ENCODE measurements at regions not wholly inside any gene's neighbourhood (a gene's known extent, or its start where the extent isn't known, plus 50 kb on each side); places are given as distances from the start of the nearest gene placed in this dataset.
"Not testable (repeated sequence)": the region's sequence is repeated elsewhere in the genome, so short reads cannot be mapped to it uniquely, and the experiment has no call there.

GRCh38 chr6:11384531-11385309 is 152.3 kb upstream of the NEDD9 start:
- DNase-seq (ENCODE audit: low spot score), result no peak

- peak; percentile 80 for DNase-seq (ENCODE audit: low spot score)
Observed at GRCh38 chr6:11381801-11382513, 149.5 kb upstream of the NEDD9 start.

- no peak for DNase-seq (ENCODE audit: low spot score)
Observed at GRCh38 chr6:11380969-11381744, 148.7 kb upstream of the NEDD9 start.

- DNase-seq (ENCODE audit: low spot score), result no peak
Observed at GRCh38 chr6:11380549-11380948, 148.1 kb upstream of the NEDD9 start.

- DNase-seq (ENCODE audit: low spot score), result no peak
Observed at GRCh38 chr6:11379805-11380204, 147.3 kb upstream of the NEDD9 start.

- DNase-seq (ENCODE audit: low spot score), result no peak
Observed at GRCh38 chr6:11378639-11379038, 146.2 kb upstream of the NEDD9 start.

GRCh38 chr6:11374036-11375010 is 141.9 kb upstream of the NEDD9 start:
- DNase-seq (ENCODE audit: low spot score), result no peak

- no peak for DNase-seq (ENCODE audit: low spot score)
Observed at GRCh38 chr6:11373208-11373607, 140.7 kb upstream of the NEDD9 start.

- not testable (repeated sequence) for DNase-seq (ENCODE audit: low spot score)
Observed at GRCh38 chr6:11372186-11372790, 139.8 kb upstream of the NEDD9 start.

- no peak for DNase-seq (ENCODE audit: low spot score)
Observed at GRCh38 chr6:11370191-11371018, 137.9 kb upstream of the NEDD9 start.

GRCh38 chr6:11368760-11369159 is 136.3 kb upstream of the NEDD9 start:
- DNase-seq (ENCODE audit: low spot score), result peak; percentile 41

GRCh38 chr6:11368264-11368663 is 135.8 kb upstream of the NEDD9 start:
- DNase-seq (ENCODE audit: low spot score), result no peak

GRCh38 chr6:11367638-11368199 is 135.3 kb upstream of the NEDD9 start:
- no peak for DNase-seq (ENCODE audit: low spot score)

- DNase-seq (ENCODE audit: low spot score), result no peak
Observed at GRCh38 chr6:11366934-11367637, 134.6 kb upstream of the NEDD9 start.

- peak; percentile 73 for DNase-seq (ENCODE audit: low spot score)
Observed at GRCh38 chr6:11366183-11366933, 133.9 kb upstream of the NEDD9 start.

GRCh38 chr6:11364971-11365397 is 132.5 kb upstream of the NEDD9 start:
- no peak for DNase-seq (ENCODE audit: low spot score)

GRCh38 chr6:11363881-11364576 is 131.6 kb upstream of the NEDD9 start:
- peak; percentile 72 for DNase-seq (ENCODE audit: low spot score)

- DNase-seq (ENCODE audit: low spot score), result no peak
Observed at GRCh38 chr6:11362564-11362963, 130.1 kb upstream of the NEDD9 start.
